HCT116 (cell line): ENCODE measurements at regions not wholly inside any gene's neighbourhood (a gene's known extent, or its start where the extent isn't known, plus 50 kb on each side); places are given as distances from the start of the nearest gene placed in this dataset.

ENCODE experiments used
- ATAC-seq: fragments of 200-7000 bp; cut with Tn5 transposase; 2 replicates; pipeline ENCODE4 v1.9.1; 2020; ENCODE audit warnings: mild to moderate bottlenecking, moderate library complexity
- BruUV-seq: library from RNA; stranded (reverse); fragments of 400-500 nt; replicated peaks from 2 replicates; lab custom pipeline; 2021; lab: Mats Ljungman, UMichigan
- CTCF ChIA-PET: fragments of 300-600 bp; sonication (Branson Sonifier 250); formaldehyde crosslinking; loops from one replicate; lab custom pipeline; 2021; ENCODE audit warnings: antibody characterized with exemption; lab: Charles Lee
- POLR2A ChIA-PET: fragments of 300-600, 350-600 bp; sonication (Branson Sonifier 250); formaldehyde crosslinking; loops from one replicate; lab custom pipeline; 2021; ENCODE audit warnings: antibody characterized with exemption; lab: Charles Lee
- RAD21 ChIA-PET, 2 experiments: fragments of 300-600 bp; sonication (Branson Sonifier 250); formaldehyde crosslinking; loops; one replicate each; lab custom pipeline; 2023; ENCODE audit warnings: low total read pairs in 2 of 2; ENCODE audit not compliant: uncharacterized antibody in 2 of 2, unreplicated experiment in 2 of 2, low non-redundant PET in 1 of 2; lab: Charles Lee
- DNase-seq: peaks from one replicate; pipeline ENCODE4 v3.0.0-alpha.2; 2010; ENCODE audit warnings: low read depth, low spot score
- H2AFZ ChIP-seq: fragments of 200-600 bp; shearing (Covaris generic), sonication (generic); 2 replicates; pipeline ENCODE4 v1.6.1; 2017; ENCODE audit warnings: low read depth, mixed run types, mixed read lengths, antibody characterized with exemption, low read length; ENCODE audit not compliant: poor library complexity, severe bottlenecking
- H3K27ac ChIP-seq: 2 replicates; pipeline ENCODE4 v1.5.1; 2012; ENCODE audit warnings: low read depth, low read length
- H3K27me3 ChIP-seq: fragments of 200-600 bp; sonication (generic); 2 replicates; pipeline ENCODE4 v1.6.1; 2016; ENCODE audit warnings: mixed run types, low read length, mixed read lengths; ENCODE audit not compliant: insufficient read depth
- H3K36me3 ChIP-seq, 2 experiments: fragments of 200-500 bp in 1 of 2; fragments of 200-600 bp in 1 of 2; sonication (Bioruptor generic) in 1 of 2; sonication (generic) in 1 of 2; 2 replicates each; pipeline versions ENCODE4 v1.5.1 to v1.6.1; 2014 to 2016; ENCODE audit warnings: low read length in 2 of 2, inconsistent platforms in 1 of 2, mixed read lengths in 1 of 2, mixed run types in 1 of 2; ENCODE audit not compliant: insufficient read depth in 2 of 2, control insufficient read depth in 1 of 2
- H3K4me1 ChIP-seq, 2 experiments: fragments of 200-600 bp in 1 of 2; sonication (generic) in 1 of 2; 2 replicates each; pipeline versions ENCODE4 v1.5.1 to v1.6.1; 2012 to 2017; ENCODE audit warnings: low read length in 2 of 2, inconsistent platforms in 1 of 2, mild to moderate bottlenecking in 1 of 2, mixed read lengths in 1 of 2, mixed run types in 1 of 2, moderate library complexity in 1 of 2; ENCODE audit not compliant: insufficient read depth in 2 of 2, control insufficient read depth in 1 of 2
- H3K4me2 ChIP-seq: fragments of 200-600 bp; sonication (generic); 2 replicates; pipeline ENCODE4 v1.6.1; 2017; ENCODE audit warnings: mixed run types, low read length, mixed read lengths
- H3K4me3 ChIP-seq, 2 experiments: fragments of 200-600 bp in 1 of 2; sonication (generic) in 1 of 2; replicated peaks in 1 of 2; 2 replicates each; pipeline ENCODE4 v1.5.1; 2011 to 2016; ENCODE audit warnings: low read length in 2 of 2, control low read depth in 1 of 2, low read depth in 1 of 2, mild to moderate bottlenecking in 1 of 2, mixed read lengths in 1 of 2, mixed run types in 1 of 2
- H3K79me2 ChIP-seq: fragments of 200-600 bp; sonication (generic); 2 replicates; pipeline ENCODE4 v1.6.1; 2017; ENCODE audit warnings: mild to moderate bottlenecking, mixed run types, low read length, moderate library complexity, mixed read lengths; ENCODE audit not compliant: insufficient read depth
- H3K9ac ChIP-seq: fragments of 200-600 bp; sonication (generic); 2 replicates; pipeline ENCODE4 v1.6.1; 2016; ENCODE audit warnings: low read length, mixed read lengths
- H3K9me2 ChIP-seq: fragments of 200-600 bp; sonication (generic), shearing (Covaris generic); 2 replicates; pipeline ENCODE4 v1.6.1; 2017; ENCODE audit warnings: mixed run types, mild to moderate bottlenecking, moderate library complexity; ENCODE audit not compliant: insufficient read depth
- H3K9me3 ChIP-seq, 2 experiments: fragments of 200-500 bp in 1 of 2; fragments of 200-600 bp in 1 of 2; sonication (Bioruptor generic) in 1 of 2; sonication (generic) in 1 of 2; 2 replicates each; pipeline ENCODE4 v1.6.1; 2014 to 2017; ENCODE audit warnings: low read length in 2 of 2, mixed read lengths in 2 of 2, inconsistent platforms in 1 of 2, low read depth in 1 of 2, mild to moderate bottlenecking in 1 of 2, mixed run types in 1 of 2, moderate library complexity in 1 of 2; ENCODE audit not compliant: control insufficient read depth in 1 of 2, insufficient read depth in 1 of 2
- H4K20me1 ChIP-seq: fragments of 200-600 bp; sonication (generic), shearing (Covaris generic); 2 replicates; pipeline ENCODE4 v1.6.1; 2017; ENCODE audit warnings: mixed run types, mild to moderate bottlenecking, moderate library complexity; ENCODE audit not compliant: insufficient read depth
- CBX3 ChIP-seq: IDR thresholded peaks from 2 replicates; pipeline ENCODE4 v1.6.1; 2012; ENCODE audit warnings: low read depth
- CEBPB ChIP-seq: IDR thresholded peaks from 2 replicates; pipeline ENCODE4 v1.6.1; 2012; ENCODE audit warnings: low read depth
- ELF1 ChIP-seq: IDR thresholded peaks from 2 replicates; pipeline ENCODE4 v1.6.1; 2012; ENCODE audit warnings: low read depth, borderline replicate concordance
- EZH2 ChIP-seq: fragments of 200-600 bp; sonication (generic); IDR thresholded peaks from 2 replicates; pipeline ENCODE4 v1.6.1; 2017; ENCODE audit warnings: antibody characterized with exemption, mixed run types
- EZH2phosphoT487 ChIP-seq: fragments of 200-600 bp; IDR thresholded peaks from 2 replicates; pipeline ENCODE4 v1.6.1; 2018; ENCODE audit warnings: antibody characterized with exemption, borderline replicate concordance
- FOSL1 ChIP-seq: IDR thresholded peaks from 2 replicates; pipeline ENCODE4 v1.6.1; 2012; ENCODE audit warnings: low read depth
- POLR2AphosphoS5 ChIP-seq: IDR thresholded peaks from 2 replicates; pipeline ENCODE4 v1.6.1; 2011; ENCODE audit warnings: mild to moderate bottlenecking, low read depth, low read length, moderate library complexity
- RAD21 ChIP-seq: IDR thresholded peaks from 2 replicates; pipeline ENCODE4 v1.6.1; 2012; ENCODE audit warnings: low read depth, mild to moderate bottlenecking
- SIN3A ChIP-seq: IDR thresholded peaks from 2 replicates; pipeline ENCODE4 v1.6.1; 2012; ENCODE audit warnings: low read depth
- SRF ChIP-seq: IDR thresholded peaks from 2 replicates; pipeline ENCODE4 v1.6.1; 2012; ENCODE audit warnings: low read depth
- TCF7L2 ChIP-seq: IDR thresholded peaks from 2 replicates; pipeline ENCODE4 v1.7.0; 2011; ENCODE audit warnings: borderline replicate concordance, inconsistent platforms; ENCODE audit not compliant: insufficient read depth, insufficient read length; ENCODE audit errors: extremely low read depth
- ZFX ChIP-seq: fragments of 450-650 bp; IDR thresholded peaks from 2 replicates; pipeline ENCODE4 v1.6.1; 2017
- ZNF274 ChIP-seq: fragments of 200-500 bp; sonication (Bioruptor generic); IDR thresholded peaks from 2 replicates; pipeline ENCODE4 v1.6.1; 2014; ENCODE audit warnings: mild to moderate bottlenecking, low read depth, low read length, inconsistent platforms
- intact Hi-C: fragments of 100-400 bp; cut with micrococcal nuclease; formaldehyde crosslinking; loops from 2 replicates; pipeline ENCODE4 v1.10.0; 2022
- TF ChIP-seq, protein P1 (sequence below): IDR thresholded peaks from 2 replicates; pipeline ENCODE4 v1.6.1; 2012
- TF ChIP-seq, protein P2 (sequence below): IDR thresholded peaks from 2 replicates; pipeline ENCODE4 v1.6.1; 2012

DNA sequence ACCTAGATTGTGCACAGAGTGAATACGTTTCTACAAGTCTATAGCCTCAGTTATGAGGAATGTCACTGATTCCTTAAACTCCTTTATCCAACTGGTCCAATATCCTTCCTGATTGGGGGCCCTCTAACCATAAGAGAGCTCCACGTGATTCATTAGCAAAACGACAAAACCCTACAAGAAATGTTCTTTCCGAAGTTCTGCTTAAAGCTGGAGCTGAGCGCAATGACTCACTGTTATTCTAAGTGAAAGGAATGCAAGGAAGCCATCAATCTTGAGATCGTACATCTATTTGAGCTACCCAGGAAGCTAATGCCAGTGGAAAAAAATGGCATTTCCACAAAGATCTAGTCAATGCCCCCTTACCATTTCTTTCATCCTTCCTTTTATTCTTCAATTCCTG is 354.9 kb upstream of the CDH20 start:
- no peaks in the 10 kb centered on the region for H3K4me1 ChIP-seq
- no peak for DNase-seq
- BruUV-seq = no TSS peak
- TF ChIP-seq SIN3A (no peak), ELF1 (no peak), CBX3 (no peak), POLR2AphosphoS5 (no peak), ZNF274 (no peak), TCF7L2 (no peak), RAD21 (no peak), CEBPB (no peak)
- TF ChIP-seq, protein P1, sequence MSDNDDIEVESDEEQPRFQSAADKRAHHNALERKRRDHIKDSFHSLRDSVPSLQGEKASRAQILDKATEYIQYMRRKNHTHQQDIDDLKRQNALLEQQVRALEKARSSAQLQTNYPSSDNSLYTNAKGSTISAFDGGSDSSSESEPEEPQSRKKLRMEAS = no peak
- TF ChIP-seq, protein P2, sequence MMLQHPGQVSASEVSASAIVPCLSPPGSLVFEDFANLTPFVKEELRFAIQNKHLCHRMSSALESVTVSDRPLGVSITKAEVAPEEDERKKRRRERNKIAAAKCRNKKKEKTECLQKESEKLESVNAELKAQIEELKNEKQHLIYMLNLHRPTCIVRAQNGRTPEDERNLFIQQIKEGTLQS = no peak
- H3K4me2 ChIP-seq = no peak overlapping the region
- H3K9me2 ChIP-seq = no peaks in the 10 kb centered on the region
- intact Hi-C loops = no loop called here
- no peaks in the 10 kb centered on the region for H3K79me2 ChIP-seq
- ChIA-PET RAD21 (no interaction called here), POLR2A (no interaction called here), CTCF (no interaction called here)
- no peaks in the 10 kb centered on the region for H3K9me3 ChIP-seq
- H3K27ac ChIP-seq = no peak overlapping the region
- no peaks in the 10 kb centered on the region for H3K36me3 ChIP-seq
- H4K20me1 ChIP-seq = no peaks in the 10 kb centered on the region
- no peaks in the 10 kb centered on the region for H3K27me3 ChIP-seq
- no peak overlapping the region for H3K4me3 ChIP-seq
- H2AFZ ChIP-seq = no peak overlapping the region
- no peak overlapping the region for H3K9ac ChIP-seq
- ATAC-seq = no peak

DNA sequence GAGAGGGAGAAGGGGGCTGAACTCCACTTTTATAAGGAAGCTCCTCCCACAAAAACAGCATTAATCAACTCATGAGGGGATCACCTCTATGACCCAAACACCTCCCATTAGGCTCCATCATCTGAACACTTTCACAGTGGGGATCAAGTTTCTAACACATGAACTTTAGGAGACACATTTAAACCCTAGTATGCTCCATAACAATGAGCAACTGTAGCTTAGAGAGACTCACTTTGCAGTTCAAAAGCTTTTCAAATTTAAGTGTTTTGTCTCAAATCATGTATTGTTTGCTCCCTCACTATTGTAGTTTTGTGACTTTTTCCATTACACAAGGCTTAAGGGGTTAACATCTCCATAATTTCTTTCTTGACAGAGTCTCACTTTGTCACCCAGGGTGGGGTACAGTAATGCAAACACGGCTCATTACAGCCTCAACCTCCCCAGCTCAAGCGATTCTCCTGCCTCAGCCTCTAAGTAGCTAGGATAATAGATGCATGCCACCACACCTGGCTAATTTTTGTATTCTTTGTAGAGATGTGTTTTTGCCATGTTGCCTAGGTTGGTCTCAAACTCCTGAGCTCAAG is 352.7 kb upstream of the CDH20 start:
- H3K27me3 ChIP-seq = no peaks in the 10 kb centered on the region
- H2AFZ ChIP-seq = no peak overlapping the region
- no peak overlapping the region for H3K4me3 ChIP-seq
- H3K9me2 ChIP-seq = no peaks in the 10 kb centered on the region
- DNase-seq (no peak), ATAC-seq (no peak)
- no peak overlapping the region for H3K27ac ChIP-seq
- H3K4me1 ChIP-seq = no peaks in the 10 kb centered on the region
- BruUV-seq = no TSS peak
- intact Hi-C loops = no loop called here
- ChIA-PET POLR2A (no interaction called here), CTCF (no interaction called here), RAD21 (no interaction called here)
- no peaks in the 10 kb centered on the region for H3K9me3 ChIP-seq
- no peaks in the 10 kb centered on the region for H4K20me1 ChIP-seq
- no peak overlapping the region for H3K9ac ChIP-seq
- TF ChIP-seq CBX3 (no peak), EZH2 (no peak), TCF7L2 (no peak), FOSL1 (no peak), ZFX (no peak), EZH2phosphoT487 (no peak), SRF (no peak)
- TF ChIP-seq, protein P1 = no peak
- H3K36me3 ChIP-seq = no peaks in the 10 kb centered on the region
- no peaks in the 10 kb centered on the region for H3K79me2 ChIP-seq
- no peak overlapping the region for H3K4me2 ChIP-seq
